Osteoblast (primary cell): ENCODE measurements at regions not wholly inside any gene's neighbourhood (a gene's known extent, or its start where the extent isn't known, plus 50 kb on each side); places are given as distances from the start of the nearest gene placed in this dataset.
"Not testable (repeated sequence)": the region's sequence is repeated elsewhere in the genome, so short reads cannot be mapped to it uniquely, and the experiment has no call there.

Experiments used
- DNase-seq: peaks from one replicate; pipeline ENCODE4 v3.0.0; 2011; ENCODE audit warnings: low spot score, mixed read lengths; ENCODE audit not compliant: insufficient read length; ENCODE audit errors: missing footprints
- H2AFZ ChIP-seq: 2 replicates; pipeline ENCODE4 v1.6.0; 2011; ENCODE audit warnings: mild to moderate bottlenecking, low read length
- H3K27ac ChIP-seq: 2 replicates; pipeline ENCODE4 v1.5.1; 2011; ENCODE audit warnings: mild to moderate bottlenecking, low read depth, low read length, moderate library complexity
- H3K27me3 ChIP-seq: 2 replicates; pipeline ENCODE4 v1.6.0; 2012; ENCODE audit warnings: mild to moderate bottlenecking, control low read depth, inconsistent platforms, low read length, moderate library complexity; ENCODE audit not compliant: insufficient read depth
- H3K36me3 ChIP-seq: 2 replicates; pipeline ENCODE4 v1.5.1; 2011; ENCODE audit warnings: mild to moderate bottlenecking, low read length, control low read depth, moderate library complexity; ENCODE audit not compliant: insufficient read depth
- H3K4me1 ChIP-seq: 2 replicates; pipeline ENCODE4 v1.5.1; 2011; ENCODE audit warnings: mild to moderate bottlenecking, low read length, control low read depth, moderate library complexity; ENCODE audit not compliant: insufficient read depth
- H3K4me2 ChIP-seq: 2 replicates; pipeline ENCODE4 v1.6.0; 2011; ENCODE audit warnings: mild to moderate bottlenecking, low read length; ENCODE audit not compliant: insufficient read depth
- H3K4me3 ChIP-seq: fragments of 200-600 bp; sonication (generic); 3 replicates; pipeline ENCODE4 v1.5.1; 2012; ENCODE audit warnings: mild to moderate bottlenecking, low read length, inconsistent platforms; ENCODE audit not compliant: insufficient read depth
- H3K79me2 ChIP-seq: 2 replicates; pipeline ENCODE4 v1.6.0; 2012; ENCODE audit warnings: mild to moderate bottlenecking, low read length, control low read depth, inconsistent platforms; ENCODE audit not compliant: insufficient read depth
- H3K9me3 ChIP-seq: 2 replicates; pipeline ENCODE4 v1.5.1; 2011; ENCODE audit warnings: low read depth, low read length, control low read depth
- H4K20me1 ChIP-seq: 2 replicates; pipeline ENCODE4 v1.6.0; 2012; ENCODE audit warnings: mild to moderate bottlenecking, low read length, control low read depth; ENCODE audit not compliant: insufficient read depth
- CTCF ChIP-seq: IDR thresholded peaks from 2 replicates; pipeline ENCODE4 v1.5.1; 2011; ENCODE audit warnings: mild to moderate bottlenecking, low read depth, low read length, moderate library complexity; ENCODE audit errors: extremely low read depth

DNA sequence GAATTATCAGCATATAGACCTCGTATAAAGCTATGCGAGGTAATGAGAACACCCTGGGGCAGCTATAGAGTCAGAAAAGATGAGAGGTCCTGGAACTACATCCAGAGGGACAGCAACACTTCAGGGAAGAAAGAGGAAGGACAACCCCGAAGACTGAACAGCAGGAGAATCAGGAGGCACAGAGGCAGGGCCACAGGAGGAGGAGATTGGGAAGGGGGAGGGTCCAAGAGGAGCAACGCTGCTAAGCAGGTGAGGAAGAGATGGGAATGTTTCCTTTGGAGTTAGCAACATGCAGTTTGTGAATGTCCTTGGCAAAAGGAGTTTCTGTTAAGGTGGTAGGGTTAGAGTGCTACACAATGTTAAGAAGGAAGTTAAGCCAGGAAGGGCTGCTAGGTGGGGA is 79.5 kb upstream of the OLIG3 start:
- Histone ChIP-seq H3K27ac (no peak overlapping the region), H2AFZ (no peak overlapping the region), H3K9me3 (no peaks in the 10 kb centered on the region), H4K20me1 (no peaks in the 10 kb centered on the region), H3K27me3 (peaks cover 10% of the 10 kb centered on the region), H3K79me2 (no peaks in the 10 kb centered on the region), H3K4me1 (no peaks in the 10 kb centered on the region), H3K4me3 (no peak overlapping the region), H3K4me2 (no peak overlapping the region), H3K36me3 (no peaks in the 10 kb centered on the region)
- TF ChIP-seq CTCF = no peak
- no peak for DNase-seq

DNA sequence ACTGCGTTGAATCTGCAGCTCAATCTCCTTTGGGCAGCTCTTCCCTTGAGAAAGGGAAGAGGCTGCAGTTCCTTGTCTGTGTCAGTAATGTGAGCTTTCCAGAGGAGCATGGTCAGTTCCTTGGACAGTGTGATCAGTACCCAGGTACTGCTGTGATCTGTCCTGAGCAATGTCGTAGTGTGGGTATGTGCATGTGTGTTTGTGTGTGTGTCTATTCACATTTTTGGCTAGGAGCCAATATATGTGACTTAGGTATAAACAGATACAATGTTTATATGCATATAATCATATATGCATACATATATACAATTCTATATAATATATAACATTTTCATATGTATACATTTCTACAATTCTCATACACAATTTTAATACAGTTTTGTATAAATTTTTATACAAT is 85.4 kb upstream of the OLIG3 start:
- no peaks in the 10 kb centered on the region for H3K79me2 ChIP-seq
- H3K4me3 ChIP-seq = no peak overlapping the region
- no peak overlapping the region for H3K4me2 ChIP-seq
- no peak for DNase-seq
- no peaks in the 10 kb centered on the region for H3K36me3 ChIP-seq
- H3K27ac ChIP-seq = no peak overlapping the region
- no peaks in the 10 kb centered on the region for H3K9me3 ChIP-seq
- no peaks in the 10 kb centered on the region for H3K4me1 ChIP-seq
- no peaks in the 10 kb centered on the region for H4K20me1 ChIP-seq
- H3K27me3 ChIP-seq = peaks cover 5% of the 10 kb centered on the region
- no peak overlapping the region for H2AFZ ChIP-seq
- TF ChIP-seq CTCF = no peak

DNA sequence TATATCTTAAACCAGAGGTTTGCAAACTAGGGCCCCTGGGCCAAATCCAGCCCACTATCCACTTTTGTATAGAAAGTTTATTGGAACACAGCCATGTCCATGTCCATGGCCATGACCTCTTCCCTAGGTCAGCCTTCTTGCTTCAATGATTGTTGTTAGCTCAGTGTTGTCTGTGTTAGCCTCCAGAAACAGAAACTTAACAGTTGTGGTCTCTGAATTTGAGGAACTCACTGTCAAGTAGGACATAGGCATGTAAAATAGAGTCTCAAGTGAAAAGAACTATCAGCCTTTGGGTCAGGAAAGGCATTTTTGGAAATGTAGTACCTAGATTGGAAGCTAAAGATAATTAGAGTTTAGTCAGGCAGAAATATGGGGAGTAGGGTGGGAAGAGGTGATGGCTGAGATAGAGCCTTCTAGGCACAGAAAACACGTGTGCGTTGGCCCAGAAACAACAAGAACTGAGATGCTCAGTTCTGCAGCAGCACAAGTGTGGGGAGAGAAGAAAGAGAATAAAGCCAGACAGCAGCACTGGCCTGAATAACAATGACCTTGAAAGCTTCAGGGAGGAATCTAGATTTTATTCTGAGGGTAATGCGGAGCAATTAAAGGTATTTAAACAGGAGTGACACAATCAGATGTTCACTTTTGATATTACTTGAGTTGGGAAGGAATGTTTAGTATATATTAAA is 87.0 kb upstream of the OLIG3 start:
- H3K9me3 ChIP-seq = no peaks in the 10 kb centered on the region
- no peak overlapping the region for H3K4me3 ChIP-seq
- no peak overlapping the region for H2AFZ ChIP-seq
- no peaks in the 10 kb centered on the region for H3K79me2 ChIP-seq
- H3K4me2 ChIP-seq = no peak overlapping the region
- no peaks in the 10 kb centered on the region for H4K20me1 ChIP-seq
- no peak for DNase-seq
- no peak overlapping the region for H3K27ac ChIP-seq
- H3K27me3 ChIP-seq = peaks cover 5% of the 10 kb centered on the region
- no peaks in the 10 kb centered on the region for H3K4me1 ChIP-seq
- H3K36me3 ChIP-seq = no peaks in the 10 kb centered on the region
- no peak for TF ChIP-seq CTCF

GRCh38 chr6:137583519-137583918 is 89.3 kb upstream of the OLIG3 start:
- H3K27me3 ChIP-seq, H2AFZ ChIP-seq, H3K4me1 ChIP-seq, H4K20me1 ChIP-seq, H3K9me3 ChIP-seq, DNase-seq, H3K36me3 ChIP-seq, H3K27ac ChIP-seq, H3K4me3 ChIP-seq, H3K79me2 ChIP-seq, H3K4me2 ChIP-seq: not testable (repeated sequence)
